ENCODE measurements at regions not wholly inside any gene's neighbourhood (a gene's known extent, or its start where the extent isn't known, plus 50 kb on each side); places are given as distances from the start of the nearest gene placed in this dataset.
"Not testable (repeated sequence)": the region's sequence is repeated elsewhere in the genome, so short reads cannot be mapped to it uniquely, and the experiment has no call there.

DNA sequence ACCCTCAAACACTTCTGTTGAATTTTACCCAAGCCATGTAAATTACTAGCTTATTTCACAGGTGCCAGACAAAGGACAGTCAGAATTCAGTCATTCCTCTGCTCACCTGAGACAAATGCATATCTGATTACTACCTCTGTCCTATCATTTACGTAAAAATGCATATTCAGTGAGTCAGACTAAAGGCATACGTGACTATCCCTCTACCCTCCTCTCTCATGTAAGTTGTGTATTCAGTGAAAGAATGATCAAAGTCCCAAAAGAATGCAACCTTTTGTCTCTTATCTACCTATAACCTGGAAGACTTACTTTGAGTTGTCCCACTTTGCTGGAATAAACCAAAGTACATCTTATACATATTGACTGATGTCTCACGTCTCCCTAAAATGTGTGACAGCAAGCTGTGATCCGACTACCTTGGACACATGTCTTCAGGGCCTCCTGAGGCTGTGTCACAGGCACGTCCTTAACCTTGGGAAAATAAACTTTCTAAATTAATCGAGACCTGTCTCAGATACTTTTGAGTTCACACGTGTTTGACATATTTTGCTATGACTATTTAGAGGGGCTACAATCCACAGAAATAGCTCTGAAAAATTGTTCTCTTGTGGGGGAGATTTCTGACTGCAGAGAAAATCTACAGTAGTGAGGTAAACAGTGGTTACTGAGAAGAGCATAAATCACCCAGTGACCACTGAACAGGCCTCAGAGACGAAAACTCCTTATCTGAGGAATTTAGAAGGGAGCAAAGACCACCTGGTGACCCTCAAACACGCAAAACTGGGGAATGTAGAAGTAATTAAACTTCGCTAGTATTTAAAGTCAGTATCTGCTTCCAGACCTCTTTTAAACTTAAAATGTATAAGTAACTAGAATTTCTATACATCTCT lies 1575.8 kb downstream of the STIM2 start:
- in situ Hi-C loops (cut with HindIII; ENCODE audit: low sequenced_read_pairs): no loop called here

DNA sequence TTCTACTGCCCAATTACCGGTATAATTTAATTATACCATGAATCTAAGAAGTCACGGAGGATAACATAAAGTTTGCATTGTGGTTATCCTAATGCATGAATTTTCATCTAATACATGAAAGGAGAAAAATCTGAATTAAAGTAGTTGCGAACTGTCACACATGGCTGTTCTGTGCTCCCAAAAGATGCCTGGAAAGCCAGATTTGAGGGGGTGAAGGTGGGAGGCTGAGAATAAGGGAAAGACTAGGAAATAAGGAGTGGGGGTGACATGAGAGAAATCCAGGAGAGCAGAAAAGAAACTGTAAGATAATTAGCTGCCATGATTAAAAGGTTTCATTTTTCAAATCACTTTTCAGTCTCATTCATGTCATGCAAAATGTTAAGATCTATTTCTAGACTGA lies 1582.7 kb downstream of the STIM2 start:
- in situ Hi-C loops (cut with HindIII; ENCODE audit: low sequenced_read_pairs): no loop called here

DNA sequence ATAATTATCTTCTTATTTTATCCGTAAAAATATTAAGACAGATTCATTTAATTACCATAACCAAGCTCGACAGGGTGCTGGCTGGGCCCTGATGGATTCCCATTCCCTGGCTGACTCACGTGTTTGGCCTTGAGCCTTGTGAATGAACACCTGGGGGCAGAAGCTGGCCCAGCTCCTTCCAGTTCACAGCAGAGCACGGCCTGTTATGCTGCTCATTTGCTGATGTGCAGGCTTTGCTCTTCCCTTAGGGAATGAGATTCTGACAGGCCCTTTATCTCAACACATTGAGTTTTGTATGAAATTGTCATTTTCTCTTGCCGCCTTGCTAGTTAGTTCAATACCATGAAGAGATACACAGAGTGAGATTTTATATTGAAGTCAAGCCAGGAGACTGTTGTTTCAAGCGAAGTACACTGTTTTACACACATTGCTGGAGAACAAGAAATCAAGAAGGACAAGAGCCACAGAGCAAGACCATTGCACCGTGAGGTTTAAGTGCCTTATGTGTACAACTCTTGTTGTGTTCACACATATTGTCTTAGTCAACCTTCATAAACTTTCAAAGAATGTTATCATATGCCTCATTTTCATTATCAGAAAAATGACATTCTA lies 1583.3 kb downstream of the STIM2 start:
- in situ Hi-C loops (cut with HindIII; ENCODE audit: low sequenced_read_pairs): no loop called here

DNA sequence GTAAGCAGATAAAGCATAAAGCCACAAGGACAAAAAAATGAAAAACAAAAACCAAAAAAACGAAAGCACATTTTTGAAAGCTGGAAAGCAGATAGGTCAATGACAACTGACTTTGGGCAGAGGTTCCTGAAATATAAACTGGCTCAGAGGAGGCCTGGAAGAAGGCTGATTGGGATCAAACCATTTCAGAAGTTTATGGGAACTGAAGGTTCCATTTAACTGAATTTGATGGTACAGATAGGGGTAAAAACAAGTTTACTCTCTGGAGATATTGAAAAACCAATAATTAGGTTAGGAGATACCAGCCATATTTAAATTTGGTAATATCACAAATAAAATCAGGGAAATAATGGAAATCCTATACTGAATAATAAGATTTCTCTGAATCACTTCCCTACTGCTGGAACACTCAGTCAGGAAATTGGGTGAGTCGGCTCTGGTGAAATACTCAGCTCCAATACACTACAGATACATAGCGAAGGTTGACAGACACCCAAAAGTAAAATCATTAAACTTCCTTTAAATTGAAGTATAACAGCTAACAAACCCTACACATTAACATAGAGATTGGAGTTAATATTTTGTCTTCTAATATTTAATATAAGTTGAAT lies 1584.3 kb downstream of the STIM2 start:
- in situ Hi-C loops (cut with HindIII; ENCODE audit: low sequenced_read_pairs): no loop called here

DNA sequence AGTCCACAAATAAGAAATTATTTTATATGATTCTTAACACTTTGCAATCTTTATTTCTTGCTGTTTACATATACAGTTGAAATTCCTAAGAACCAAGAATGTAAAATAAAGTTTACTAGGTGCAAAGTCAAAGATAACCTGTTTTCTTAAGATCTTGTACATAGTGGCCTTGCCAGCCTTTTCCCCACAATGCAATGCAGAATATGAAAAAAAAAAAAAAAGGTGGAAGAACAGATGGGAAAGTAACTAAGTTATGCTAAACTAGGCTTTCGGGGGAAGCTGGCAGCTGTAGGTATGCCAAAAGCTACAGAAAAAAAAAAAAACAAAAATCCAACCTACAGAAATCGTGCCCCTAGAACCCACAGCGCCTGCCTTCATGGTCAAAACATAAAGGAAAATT lies 1588.4 kb downstream of the STIM2 start:
- in situ Hi-C loops (cut with HindIII; ENCODE audit: low sequenced_read_pairs): no loop called here

DNA sequence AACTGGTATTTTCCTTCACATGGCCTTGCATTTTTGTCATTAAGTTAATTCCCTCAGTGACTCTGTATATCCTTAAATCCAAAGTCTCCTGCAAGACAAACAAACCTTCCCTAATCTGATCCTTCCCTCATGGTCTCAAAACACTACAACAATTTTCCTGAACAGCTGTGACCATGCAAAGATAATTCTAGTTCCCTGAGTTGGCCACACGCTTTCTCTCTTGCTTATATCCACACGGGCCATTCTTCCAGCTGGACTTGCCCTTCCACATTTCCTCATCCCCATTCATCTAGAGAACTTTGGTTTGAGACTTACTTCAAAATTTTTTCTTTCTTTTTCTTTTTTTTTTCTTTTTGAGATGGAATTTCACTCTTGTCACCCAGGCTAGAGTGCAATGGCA lies 1590.7 kb downstream of the STIM2 start:
- in situ Hi-C loops (cut with HindIII; ENCODE audit: low sequenced_read_pairs): no loop called here

DNA sequence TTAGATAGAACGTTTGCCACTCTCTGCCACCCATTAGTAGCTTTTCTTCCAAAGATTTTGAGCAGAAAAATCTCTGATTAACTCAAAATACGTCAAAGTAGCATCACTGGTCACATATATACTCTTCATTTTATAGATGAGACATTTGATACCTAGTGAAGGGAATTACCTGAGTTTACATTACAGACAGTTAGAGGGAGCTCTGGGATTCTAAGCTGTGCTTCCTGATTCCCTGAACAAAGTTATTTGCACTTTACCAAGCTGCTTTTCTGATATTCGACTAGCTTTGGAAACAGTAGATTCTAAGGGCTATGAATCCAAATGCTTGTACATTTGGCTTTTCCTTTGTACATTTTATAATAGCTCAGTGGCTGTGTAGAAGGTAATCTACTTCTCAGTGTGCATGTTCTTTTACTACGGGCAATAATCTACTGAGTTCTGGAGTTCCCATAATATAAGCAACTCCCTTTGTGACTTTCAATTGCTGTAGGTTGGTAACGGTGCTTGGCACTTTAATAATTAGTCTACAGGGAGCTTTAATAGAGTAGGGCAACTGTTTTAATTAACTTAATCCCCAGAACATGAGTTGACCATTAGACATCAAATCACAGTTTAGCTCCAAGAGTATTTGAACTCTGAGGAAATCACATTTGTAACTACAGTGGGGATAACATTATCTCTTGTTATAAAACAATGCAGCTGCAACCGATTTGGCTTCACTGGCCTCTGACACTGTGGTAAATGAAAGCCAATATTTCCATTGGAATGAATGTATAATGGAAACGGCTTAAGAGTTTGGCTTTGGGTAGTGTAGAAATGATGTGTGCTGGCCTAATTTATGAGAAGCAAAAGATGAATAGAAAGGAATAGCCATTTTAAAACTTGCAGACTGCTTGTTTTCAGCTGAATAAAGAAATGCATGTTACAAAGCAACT lies 1602.4 kb downstream of the STIM2 start:
- in situ Hi-C loops (cut with HindIII; ENCODE audit: low sequenced_read_pairs): no loop called here

DNA sequence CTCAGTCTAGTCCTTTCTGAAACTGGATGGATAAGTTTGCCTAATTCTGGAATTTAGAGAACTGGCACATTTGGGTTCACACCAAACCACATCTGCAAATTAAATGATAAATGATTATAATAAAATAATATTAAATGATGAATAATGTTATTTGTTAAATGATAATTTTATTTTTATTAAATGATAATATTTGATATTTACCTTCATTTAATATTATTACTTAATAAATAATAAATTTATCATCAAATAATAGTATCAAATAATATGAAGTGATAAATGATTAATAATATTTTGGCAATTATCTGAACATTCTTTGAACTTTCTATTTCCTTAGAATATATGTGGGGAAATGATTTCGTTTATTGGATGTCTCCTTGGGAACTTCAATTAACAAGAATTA lies 1604.2 kb downstream of the STIM2 start:
- in situ Hi-C loops (cut with HindIII; ENCODE audit: low sequenced_read_pairs): no loop called here

DNA sequence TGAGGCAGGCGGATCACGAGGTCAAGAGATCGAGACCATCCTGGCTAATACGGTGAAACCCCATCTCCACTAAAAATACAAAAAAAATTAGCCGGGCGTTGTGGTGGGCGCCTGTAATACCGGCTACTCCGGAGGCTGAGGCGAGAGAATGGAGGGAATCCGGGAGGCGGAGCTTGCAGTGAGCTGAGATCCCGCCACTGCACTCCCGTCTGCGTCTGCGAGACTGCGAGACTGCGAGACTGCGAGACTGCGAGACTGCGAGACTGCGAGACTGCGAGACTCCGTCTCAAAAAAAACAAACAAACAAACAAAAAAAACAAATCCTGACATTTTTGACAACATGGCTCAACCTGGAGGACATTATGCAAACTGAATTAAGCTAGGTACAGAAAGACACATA lies 1606.2 kb downstream of the STIM2 start:
- in situ Hi-C loops (cut with HindIII; ENCODE audit: low sequenced_read_pairs): not testable (repeated sequence)

DNA sequence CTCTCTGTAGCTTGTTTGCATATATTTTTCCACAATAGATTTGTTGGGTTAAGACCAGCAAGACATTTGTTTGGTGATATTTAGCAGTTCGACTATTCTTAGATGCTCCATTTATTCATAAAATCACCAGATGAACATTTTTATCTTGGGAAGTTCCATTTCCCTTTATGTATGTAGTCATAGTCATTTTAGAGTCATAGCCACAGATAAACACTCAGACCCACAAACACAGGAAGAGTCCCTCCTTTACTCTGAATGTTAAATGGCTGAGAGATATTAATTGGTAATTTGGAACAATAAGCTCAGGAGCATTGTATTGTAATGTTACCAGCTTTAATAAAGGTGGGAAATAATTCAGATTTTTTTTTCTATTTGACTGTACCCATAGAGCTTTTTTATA lies 1608.7 kb downstream of the STIM2 start:
- in situ Hi-C loops (cut with HindIII; ENCODE audit: low sequenced_read_pairs): no loop called here

DNA sequence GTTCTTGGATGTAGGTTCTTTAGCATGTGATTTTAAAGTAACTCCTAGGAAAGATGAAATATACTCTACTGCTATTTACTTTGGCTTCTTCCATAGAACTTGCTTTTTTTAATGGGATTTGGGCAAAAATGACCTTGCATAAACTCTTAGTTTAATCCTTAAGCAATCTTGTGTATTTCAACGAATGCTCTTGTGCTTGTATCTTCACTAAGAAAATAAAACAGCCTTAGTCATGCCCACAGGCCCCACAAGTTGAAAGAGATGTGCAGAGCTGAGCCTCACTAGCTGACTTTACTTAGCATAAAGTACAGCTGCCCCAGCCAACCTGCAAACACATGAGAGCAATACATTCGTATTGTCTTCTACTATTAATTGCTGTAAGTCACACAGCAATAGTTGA lies 1609.2 kb downstream of the STIM2 start:
- in situ Hi-C loops (cut with HindIII; ENCODE audit: low sequenced_read_pairs): no loop called here

DNA sequence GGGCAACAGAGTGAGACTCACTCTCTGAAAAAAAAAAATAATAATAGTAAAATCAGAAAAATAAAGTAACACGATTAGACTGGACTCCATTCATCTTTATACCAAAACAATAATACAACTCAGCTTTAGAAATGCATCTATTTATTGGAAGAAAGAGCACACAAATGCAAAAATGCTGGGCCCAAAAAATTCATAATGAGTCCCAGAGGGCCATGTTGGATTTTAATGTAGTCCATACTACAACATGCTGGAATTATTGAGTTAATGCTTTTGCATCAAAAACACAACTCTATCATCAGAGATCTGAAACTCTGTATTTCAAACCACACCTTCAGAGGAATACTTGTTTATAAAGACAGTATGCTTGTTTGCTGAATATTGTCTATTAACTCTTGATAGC lies 1614.7 kb downstream of the STIM2 start:
- in situ Hi-C loops (cut with HindIII; ENCODE audit: low sequenced_read_pairs): no loop called here

DNA sequence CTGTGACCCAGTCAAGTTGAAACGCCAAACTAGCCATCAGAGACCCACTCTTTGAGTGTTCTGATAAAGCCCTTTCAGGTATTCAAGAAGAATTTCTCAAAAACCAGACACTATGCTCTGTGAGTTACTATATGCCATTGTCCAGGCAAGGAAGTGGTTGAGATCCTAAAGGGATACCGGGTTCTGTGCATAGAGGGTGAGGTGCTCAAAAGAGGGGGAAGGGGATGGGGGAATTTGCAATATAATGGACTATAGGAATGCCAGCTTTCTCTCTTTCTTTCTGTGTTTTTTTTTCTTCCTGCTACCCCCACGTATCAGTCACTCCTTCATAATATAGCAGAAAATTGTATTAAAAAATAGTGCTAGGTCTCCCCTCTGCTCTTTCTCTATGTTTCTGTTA lies 1619.0 kb downstream of the STIM2 start:
- in situ Hi-C loops (cut with HindIII; ENCODE audit: low sequenced_read_pairs): no loop called here

DNA sequence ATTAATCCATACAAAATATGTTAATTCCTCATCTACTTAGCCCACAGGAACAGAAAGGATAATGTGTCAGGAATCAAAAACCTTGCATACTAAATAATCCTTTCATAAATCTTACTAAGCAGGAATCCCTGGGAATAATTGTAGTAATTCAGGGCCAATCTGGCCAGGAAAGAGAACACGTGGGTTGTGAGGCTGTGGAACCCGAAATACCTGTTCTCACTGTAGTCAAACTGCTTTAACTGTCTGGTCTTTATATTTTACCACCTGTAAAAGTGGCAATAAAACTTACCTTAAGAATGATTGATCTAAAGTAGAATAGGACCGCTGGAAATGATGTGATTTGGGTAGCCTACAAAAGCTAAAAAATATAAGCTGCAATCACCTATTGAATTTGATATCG lies 1620.9 kb downstream of the STIM2 start:
- in situ Hi-C loops (cut with HindIII; ENCODE audit: low sequenced_read_pairs): no loop called here

DNA sequence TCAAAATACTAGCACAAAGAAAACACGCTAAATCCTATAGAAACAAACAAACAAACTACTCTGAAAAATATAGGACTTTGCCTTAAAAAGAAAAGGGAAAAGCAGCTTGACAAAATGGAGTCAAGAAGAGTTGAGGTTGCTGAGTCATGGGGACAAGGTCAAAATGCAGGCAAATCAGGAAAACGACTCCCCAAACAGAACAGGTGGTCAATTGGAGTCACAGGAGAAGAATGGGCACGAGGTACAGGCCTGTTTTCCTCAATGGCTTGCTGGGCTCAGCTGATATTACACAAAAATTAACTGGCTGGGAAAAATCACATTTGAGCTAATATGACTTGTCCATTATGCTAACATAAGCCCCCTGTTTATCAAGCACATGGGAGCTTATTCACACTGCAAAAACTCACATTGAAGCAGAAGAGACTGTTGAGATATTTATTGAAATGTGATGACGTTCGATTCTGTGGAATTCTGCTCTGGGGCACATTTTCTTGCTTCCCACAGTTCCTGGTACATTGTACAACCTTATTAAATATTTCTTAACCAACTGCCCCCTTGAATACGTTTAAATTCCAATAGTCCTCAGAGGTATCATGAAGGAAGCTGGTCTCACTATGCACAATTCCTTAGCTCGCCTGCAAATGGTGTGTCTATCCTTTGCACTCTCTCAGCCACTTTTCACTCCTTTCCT lies 1622.1 kb downstream of the STIM2 start:
- in situ Hi-C loops (cut with HindIII; ENCODE audit: low sequenced_read_pairs): no loop called here

DNA sequence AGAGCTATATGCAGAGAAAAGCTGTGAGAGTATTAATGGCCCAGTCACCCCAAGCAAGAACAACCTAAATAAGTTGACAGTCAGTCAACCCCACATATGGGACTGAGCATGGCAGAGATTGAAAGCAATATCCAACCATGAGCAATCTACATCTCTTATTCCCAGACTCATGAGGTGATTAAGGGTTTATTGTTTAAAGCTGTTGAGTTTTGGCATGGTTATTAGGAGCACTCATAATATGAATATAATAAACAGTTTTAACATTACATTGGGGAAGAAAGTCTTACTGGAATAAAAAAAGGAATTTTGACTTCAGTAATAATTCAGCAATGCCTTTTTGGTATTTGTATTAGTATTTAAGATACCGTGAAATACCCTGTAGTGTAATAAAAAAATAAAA lies 1627.4 kb downstream of the STIM2 start:
- in situ Hi-C loops (cut with HindIII; ENCODE audit: low sequenced_read_pairs): no loop called here

DNA sequence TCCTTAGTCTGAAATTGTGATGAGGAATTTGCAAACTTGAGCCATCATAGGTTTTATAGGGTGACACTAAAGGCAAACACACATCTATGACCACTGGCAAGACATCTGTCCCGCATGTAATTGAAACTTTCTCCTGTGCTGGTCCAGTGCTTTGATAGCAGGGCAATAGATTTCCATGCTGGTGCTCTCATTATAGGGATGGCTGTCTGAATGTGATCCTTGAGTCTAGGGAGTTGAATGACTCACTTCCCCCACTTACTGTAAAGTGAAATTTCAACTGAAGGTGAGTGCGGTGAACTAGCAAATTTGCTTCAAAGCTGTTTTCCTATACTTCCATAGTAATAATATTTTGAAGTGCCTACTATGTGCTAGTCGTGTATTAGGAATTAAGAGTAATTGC lies 1630.0 kb downstream of the STIM2 start:
- in situ Hi-C loops (cut with HindIII; ENCODE audit: low sequenced_read_pairs): no loop called here

DNA sequence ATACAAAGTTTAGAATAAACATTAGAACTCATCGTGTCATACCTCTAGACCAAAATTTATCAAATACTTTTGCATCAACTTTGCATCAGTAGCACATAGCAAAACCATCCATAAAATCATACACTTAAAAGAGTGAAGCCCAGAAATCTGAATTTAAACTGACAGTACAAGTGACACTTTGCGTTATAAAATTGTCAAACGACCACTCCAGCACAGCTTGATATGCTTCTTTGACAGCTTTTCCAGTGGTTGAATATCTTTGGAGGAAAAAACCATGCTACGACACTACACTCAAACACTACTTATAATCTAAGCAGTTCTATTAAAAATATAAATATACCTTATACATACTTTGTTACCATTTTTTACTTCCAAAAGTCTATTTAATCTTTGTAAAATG lies 1644.4 kb downstream of the STIM2 start:
- in situ Hi-C loops (cut with HindIII; ENCODE audit: low sequenced_read_pairs): no loop called here

DNA sequence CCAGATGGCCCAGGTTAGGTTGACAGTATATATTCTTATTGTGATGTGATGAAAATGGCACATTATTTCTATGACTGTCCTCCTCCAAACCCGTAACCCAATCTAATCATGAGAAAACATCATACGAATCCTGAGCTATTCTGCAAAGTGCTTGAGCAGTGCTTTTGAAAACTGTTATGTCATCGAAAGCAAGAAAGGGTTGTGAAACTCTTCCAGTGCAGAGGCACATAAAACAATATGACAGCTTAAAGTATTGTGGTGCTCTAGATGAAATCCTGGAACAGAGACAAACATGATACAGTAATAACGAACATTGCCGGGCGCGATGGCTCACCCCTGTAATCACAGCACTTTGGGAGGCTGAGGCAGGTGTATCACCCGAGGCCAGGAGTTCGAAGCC lies 1648.0 kb downstream of the STIM2 start:
- in situ Hi-C loops (cut with HindIII; ENCODE audit: low sequenced_read_pairs): no loop called here

DNA sequence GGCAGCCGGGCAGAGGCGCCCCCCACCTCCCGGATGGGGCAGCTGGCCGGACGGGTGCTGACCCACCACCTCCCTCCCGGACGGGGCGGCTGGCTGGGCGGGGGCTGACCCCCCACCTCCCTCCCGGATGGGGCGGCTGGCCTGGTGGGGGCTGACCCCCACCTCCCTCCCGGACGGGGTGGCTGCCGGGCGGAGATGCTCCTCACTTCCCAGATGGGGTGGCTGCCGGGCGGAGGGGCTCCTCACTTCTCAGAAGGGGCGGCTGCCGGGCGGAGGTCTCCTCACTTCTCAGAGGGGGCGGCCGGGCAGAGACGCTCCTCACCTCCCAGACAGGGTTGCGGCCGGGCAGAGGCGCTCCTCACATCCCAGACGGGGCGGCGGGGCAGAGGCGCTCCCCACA lies 1654.1 kb downstream of the STIM2 start:
- in situ Hi-C loops (cut with HindIII; ENCODE audit: low sequenced_read_pairs): not testable (repeated sequence)

Measured in endothelial cell of hepatic sinusoid (primary cell).